Stimulated activated CD4-positive, alpha-beta T cell treated with anti-CD3 and anti-CD28 coated beads, TNF-alpha, amount 100 ng/mL, for 48 hours (primary cell): ENCODE measurements at regions not wholly inside any gene's neighbourhood (a gene's known extent, or its start where the extent isn't known, plus 50 kb on each side); places are given as distances from the start of the nearest gene placed in this dataset.

ENCODE experiments used
- DNase-seq, 3 donors: peaks; one replicate each; pipeline ENCODE4 v3.0.0-alpha.2; 2020; ENCODE audit warnings: low read depth in 3 of 3

- no peak for DNase-seq
These were observed 569.8 kb downstream of the TLE1 start for GRCh38 chr9:81119591-81119990.

- DNase-seq: no peak
These were observed 570.9 kb downstream of the TLE1 start for GRCh38 chr9:81118416-81118815.

GRCh38 chr9:81116340-81117137, 572.8 kb downstream of the TLE1 start:
- no peak for DNase-seq

GRCh38 chr9:81113453-81114124, 575.8 kb downstream of the TLE1 start:
- DNase-seq: no peak

- DNase-seq: no peak
These were observed 576.5 kb downstream of the TLE1 start for GRCh38 chr9:81112627-81113452.

DNA sequence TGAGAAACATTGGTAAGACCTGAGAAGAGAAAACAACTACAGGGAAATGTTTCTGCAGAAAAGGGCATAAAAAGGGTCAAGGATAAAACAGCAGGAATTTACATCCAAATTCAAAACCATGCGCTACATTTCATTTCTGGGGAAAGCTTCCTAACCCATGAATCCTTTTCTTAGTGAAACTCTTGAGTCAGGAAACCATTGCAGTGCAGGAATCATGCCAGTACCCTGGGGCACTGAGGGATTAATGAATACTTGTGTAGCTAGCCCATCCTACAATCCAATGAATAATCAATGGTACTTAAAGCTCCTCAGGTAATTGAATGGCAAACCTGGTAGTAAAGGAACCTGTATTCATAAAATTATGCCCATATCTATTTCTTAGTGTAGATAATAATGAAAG, 580.5 kb downstream of the TLE1 start:
- DNase-seq: no peak

GRCh38 chr9:81108391-81108790, 581.0 kb downstream of the TLE1 start:
- DNase-seq: no peak

DNA sequence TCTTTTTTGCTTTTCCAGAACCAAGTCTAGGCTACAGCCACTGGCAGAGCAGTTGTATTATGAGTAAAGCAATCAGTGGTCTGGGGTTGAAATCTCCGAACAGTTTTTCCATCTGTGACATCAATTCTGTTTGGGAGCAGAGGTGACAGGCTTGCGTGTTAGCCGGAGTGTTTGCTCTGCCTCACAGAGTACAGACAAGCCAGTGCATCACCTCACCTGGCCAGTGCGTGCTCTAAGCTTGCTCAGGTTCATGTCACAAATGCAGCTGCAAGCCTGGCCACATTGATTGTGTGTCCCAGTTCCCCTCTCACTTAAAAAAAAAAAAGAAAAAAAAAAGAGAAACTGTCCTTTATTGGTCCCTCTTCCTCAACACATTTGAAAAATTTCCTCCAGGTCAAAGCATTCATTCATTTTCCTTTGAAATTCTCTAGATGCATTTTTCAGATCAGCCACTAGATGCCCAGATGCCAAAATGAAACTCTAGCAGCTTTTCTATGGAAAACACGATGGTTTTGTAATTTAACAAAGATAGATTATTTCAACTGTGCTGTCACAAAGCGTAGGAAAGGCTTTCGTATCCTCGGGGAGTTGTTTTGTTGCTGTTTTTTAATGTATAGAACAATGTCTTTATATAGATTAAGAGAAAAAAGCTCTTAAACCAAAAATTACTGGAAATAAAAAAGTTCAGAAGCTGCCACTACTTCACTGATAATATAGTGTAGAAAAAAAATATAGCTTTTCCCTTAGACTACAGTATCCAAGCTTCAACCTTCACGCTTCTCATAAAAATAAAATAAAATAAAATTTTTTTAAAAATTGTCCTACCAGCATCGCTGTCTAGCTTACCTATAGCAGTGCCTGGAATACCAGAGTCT, 585.5 kb downstream of the TLE1 start:
- no peak for DNase-seq

- no peak for DNase-seq
These were observed 592.1 kb downstream of the TLE1 start for GRCh38 chr9:81097131-81097847.

DNA sequence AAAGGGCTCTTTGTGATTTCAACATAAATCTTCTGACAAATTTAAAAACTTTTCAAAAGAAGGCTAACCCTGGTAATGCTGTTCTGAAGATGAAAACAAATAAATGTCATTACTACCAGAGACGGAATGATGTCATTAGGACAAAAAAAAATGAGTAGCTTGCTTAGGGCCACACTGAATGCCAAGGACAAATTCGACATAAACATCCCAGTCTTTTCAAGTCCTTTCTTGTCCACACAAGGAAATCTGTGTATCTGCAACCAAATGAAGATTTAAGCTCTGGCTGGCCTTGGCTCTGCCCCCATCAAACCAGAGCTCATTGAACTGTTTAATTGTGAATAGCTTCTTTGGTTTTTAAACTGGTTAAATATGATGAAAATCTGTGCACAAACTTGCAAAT, 592.7 kb downstream of the TLE1 start:
- no peak for DNase-seq

GRCh38 chr9:81092057-81092456, 597.3 kb downstream of the TLE1 start:
- no peak for DNase-seq

- DNase-seq: no peak
These were observed 601.0 kb downstream of the TLE1 start for GRCh38 chr9:81088341-81088740.

DNA sequence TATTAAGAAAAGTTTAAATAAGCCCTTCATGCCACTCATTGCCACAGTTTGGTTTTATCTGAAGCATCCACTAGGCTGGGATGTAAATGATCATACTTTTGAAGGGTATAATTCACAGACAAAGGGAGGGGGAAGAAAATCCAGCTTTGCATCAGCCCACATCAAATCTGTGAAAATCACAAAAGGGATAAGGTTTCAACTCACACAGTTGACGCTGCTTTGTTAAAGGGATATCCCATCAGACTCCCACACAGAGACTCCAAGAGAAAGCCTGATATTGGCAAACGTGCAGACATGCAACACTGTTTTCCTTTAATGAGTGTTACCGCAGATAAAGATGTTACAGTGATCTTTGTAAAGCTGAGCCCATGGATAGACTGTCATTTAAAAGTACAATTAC, 602.9 kb downstream of the TLE1 start:
- no peak for DNase-seq

GRCh38 chr9:81083854-81084512, 605.4 kb downstream of the TLE1 start:
- DNase-seq: no peak

DNA sequence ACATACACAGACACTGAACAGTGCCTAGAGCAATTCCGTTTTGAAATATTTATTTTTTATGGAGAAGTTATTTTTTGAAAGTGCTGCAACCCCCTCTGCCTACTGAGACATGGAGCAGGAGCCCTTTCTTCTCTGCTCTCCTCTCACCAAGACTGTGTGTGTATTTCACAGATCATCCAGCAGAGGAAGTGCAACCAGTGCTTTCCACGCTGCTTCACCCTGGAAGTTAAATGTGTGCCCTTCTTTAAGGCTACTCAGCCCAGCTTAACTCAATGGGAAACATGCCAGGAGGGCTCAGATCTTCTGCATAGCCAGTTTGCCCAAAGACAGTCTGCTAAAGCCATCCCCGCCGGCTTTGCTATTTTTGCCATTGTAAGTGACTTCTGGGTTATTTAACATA, 606.3 kb downstream of the TLE1 start:
- no peak for DNase-seq

DNA sequence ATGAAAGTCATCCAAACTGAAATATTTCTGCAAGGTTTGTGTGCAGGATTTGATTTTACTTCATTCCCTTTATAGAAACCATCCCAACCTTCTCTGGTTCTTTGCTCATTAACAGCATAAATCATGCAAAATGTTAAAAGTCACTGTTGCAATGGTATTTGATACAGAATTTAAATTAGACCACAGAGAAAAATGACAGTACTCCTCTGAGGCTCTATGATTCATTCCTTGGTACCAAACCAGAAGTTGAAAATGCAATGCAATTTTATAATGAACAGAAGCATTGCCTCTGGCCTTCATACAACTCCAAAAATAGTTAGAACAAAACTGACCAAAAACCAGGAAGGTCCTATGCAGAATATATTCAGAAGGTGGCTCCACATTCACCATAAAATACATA, 607.1 kb downstream of the TLE1 start:
- no peak for DNase-seq

DNA sequence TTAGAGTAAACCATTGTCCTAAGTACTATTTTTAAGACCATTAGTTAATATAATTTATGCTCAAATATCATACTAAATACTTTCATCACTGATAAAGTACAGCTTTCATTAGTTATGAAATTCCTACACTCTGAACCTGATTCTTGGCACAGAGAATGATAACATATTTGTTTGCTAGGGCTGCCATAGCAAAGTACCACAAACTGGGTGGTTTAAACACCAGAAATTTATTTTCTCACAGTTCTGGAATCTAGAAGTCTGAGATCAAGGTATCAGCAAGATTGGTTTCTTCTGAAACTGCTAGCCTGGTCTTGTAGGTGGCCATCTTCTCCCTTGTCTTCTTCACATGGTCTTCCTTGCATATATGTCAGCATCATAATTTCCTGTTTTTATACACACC, 608.4 kb downstream of the TLE1 start:
- DNase-seq: no peak

DNA sequence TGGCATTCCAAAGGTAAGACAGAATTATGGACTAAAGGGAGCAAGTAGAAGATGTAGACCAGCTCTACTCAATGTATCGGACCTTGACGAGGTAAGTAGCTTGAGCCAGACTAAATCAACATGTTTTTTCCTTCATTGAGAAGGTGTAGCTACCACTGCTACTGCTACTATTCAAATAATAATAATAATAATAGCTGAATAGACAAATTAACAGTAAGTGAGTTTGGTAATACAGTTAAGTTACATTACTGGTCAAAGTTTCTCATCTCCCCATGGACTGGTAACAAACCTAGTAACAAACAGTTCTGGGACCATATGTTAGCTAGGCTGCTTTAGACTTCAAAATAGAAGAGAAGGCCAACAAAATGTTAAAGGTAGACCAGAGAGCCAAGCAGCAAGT, 609.2 kb downstream of the TLE1 start:
- DNase-seq: no peak

- DNase-seq: no peak
These were observed 610.3 kb downstream of the TLE1 start for GRCh38 chr9:81079055-81079454.

- DNase-seq: no peak
These were observed 610.8 kb downstream of the TLE1 start for GRCh38 chr9:81078555-81078954.
